Astrocyte (in vitro differentiated cells and primary cell): ENCODE measurements at regions not wholly inside any gene's neighbourhood (a gene's known extent, or its start where the extent isn't known, plus 50 kb on each side); places are given as distances from the start of the nearest gene placed in this dataset.

ENCODE experiments used
- DNase-seq: peaks from one replicate; pipeline ENCODE4 v3.0.0-alpha.2; 2010; ENCODE audit warnings: low read depth
- FAIRE-seq: peaks from 2 replicates; lab custom pipeline; 2011; peaks lifted over from hg19 to GRCh38; lab: Jason Lieb, UNC
- H2AFZ ChIP-seq: 2 replicates; pipeline ENCODE4 v1.6.0; 2012; ENCODE audit warnings: low read depth, low read length, inconsistent platforms
- H3K27ac ChIP-seq: 2 replicates; pipeline ENCODE4 v1.5.1; 2011; ENCODE audit warnings: low read depth, low read length, inconsistent platforms
- H3K27me3 ChIP-seq: 2 replicates; pipeline ENCODE4 v1.6.0; 2011; ENCODE audit warnings: low read length, inconsistent platforms; ENCODE audit not compliant: insufficient read depth
- H3K36me3 ChIP-seq: 2 replicates; pipeline ENCODE4 v1.5.1; 2011; ENCODE audit warnings: low read length, inconsistent platforms; ENCODE audit not compliant: insufficient read depth
- H3K4me1 ChIP-seq: 2 replicates; pipeline ENCODE4 v1.5.1; 2011; ENCODE audit warnings: low read length, inconsistent platforms; ENCODE audit not compliant: insufficient read depth
- H3K4me2 ChIP-seq: 2 replicates; pipeline ENCODE4 v1.6.0; 2012; ENCODE audit warnings: low read length, inconsistent platforms
- H3K4me3 ChIP-seq: 2 replicates; pipeline ENCODE4 v1.5.1; 2011; ENCODE audit warnings: low read depth, mild to moderate bottlenecking, low read length, inconsistent platforms; ENCODE audit not compliant: insufficient read depth
- H3K79me2 ChIP-seq: 2 replicates; pipeline ENCODE4 v1.6.0; 2012; ENCODE audit warnings: mild to moderate bottlenecking, low read length, inconsistent platforms; ENCODE audit not compliant: insufficient read depth
- H3K9ac ChIP-seq: 2 replicates; pipeline ENCODE4 v1.6.0; 2012; ENCODE audit warnings: mild to moderate bottlenecking, low read length, inconsistent platforms
- H3K9me3 ChIP-seq: 2 replicates; pipeline ENCODE4 v1.5.1; 2012; ENCODE audit warnings: low read depth, mild to moderate bottlenecking, low read length, inconsistent platforms; ENCODE audit not compliant: insufficient read depth
- H4K20me1 ChIP-seq: 2 replicates; pipeline ENCODE4 v1.6.0; 2012; ENCODE audit warnings: low read length, inconsistent platforms; ENCODE audit not compliant: insufficient read depth
- H3K27ac Mint-ChIP-seq: one replicate; pipeline ENCODE4 v1.8.0; 2021; ENCODE audit warnings: mild to moderate bottlenecking, mixed read lengths; ENCODE audit not compliant: unreplicated experiment
- H3K27me3 Mint-ChIP-seq: one replicate; pipeline ENCODE4 v1.8.0; 2021; ENCODE audit warnings: low read depth, mixed read lengths; ENCODE audit not compliant: unreplicated experiment
- H3K36me3 Mint-ChIP-seq: one replicate; pipeline ENCODE4 v1.8.0; 2021; ENCODE audit warnings: low read depth, mixed read lengths; ENCODE audit not compliant: unreplicated experiment
- H3K4me1 Mint-ChIP-seq: one replicate; pipeline ENCODE4 v1.8.0; 2021; ENCODE audit warnings: low read depth, mixed read lengths; ENCODE audit not compliant: unreplicated experiment
- H3K4me3 Mint-ChIP-seq: one replicate; pipeline ENCODE4 v1.8.0; 2021; ENCODE audit warnings: mild to moderate bottlenecking, moderate library complexity, mixed read lengths; ENCODE audit not compliant: unreplicated experiment
- H3K9me3 Mint-ChIP-seq: one replicate; pipeline ENCODE4 v1.8.0; 2021; ENCODE audit warnings: mild to moderate bottlenecking, mixed read lengths; ENCODE audit not compliant: unreplicated experiment
- CTCF ChIP-seq: IDR thresholded peaks from 2 replicates; pipeline ENCODE4 v1.5.1; 2011; ENCODE audit warnings: low read depth, mild to moderate bottlenecking, inconsistent platforms, low read length, moderate library complexity; ENCODE audit not compliant: insufficient read depth
- EZH2 ChIP-seq: IDR thresholded peaks from 2 replicates; pipeline ENCODE4 v1.6.1; 2012; ENCODE audit warnings: mild to moderate bottlenecking, low read length, inconsistent platforms; ENCODE audit not compliant: insufficient read depth

- Histone ChIP-seq H3K27ac (no peak overlapping the region), H3K79me2 (no peaks in the 10 kb centered on the region), H3K27me3 (no peaks in the 10 kb centered on the region), H3K9me3 (no peaks in the 10 kb centered on the region), H3K4me3 (no peak overlapping the region), H3K4me1 (no peaks in the 10 kb centered on the region), H3K4me2 (no peak overlapping the region), H4K20me1 (no peaks in the 10 kb centered on the region), H3K36me3 (no peaks in the 10 kb centered on the region), H3K9ac (no peak overlapping the region), H2AFZ (no peak overlapping the region)
- Mint-ChIP-seq H3K36me3 (no peaks in the 10 kb centered on the region), H3K4me1 (peaks cover 12% of the 10 kb centered on the region), H3K27ac (no peak overlapping the region), H3K9me3 (peaks cover 1% of the 10 kb centered on the region), H3K4me3 (no peak overlapping the region), H3K27me3 (peaks cover 17% of the 10 kb centered on the region)
- DNase-seq (no peak), FAIRE-seq (no peak)
- TF ChIP-seq EZH2 (no peak), CTCF (no peak)
Observed at GRCh38 chr20:39603219-39603618, 641.1 kb downstream of the DHX35 start.

- Histone ChIP-seq H3K4me3 (no peak overlapping the region), H3K4me2 (no peak overlapping the region), H3K27me3 (no peaks in the 10 kb centered on the region), H3K79me2 (no peaks in the 10 kb centered on the region), H3K9ac (no peak overlapping the region), H3K4me1 (no peaks in the 10 kb centered on the region), H3K9me3 (no peaks in the 10 kb centered on the region), H2AFZ (no peak overlapping the region), H3K36me3 (no peaks in the 10 kb centered on the region), H4K20me1 (no peaks in the 10 kb centered on the region), H3K27ac (no peak overlapping the region)
- H3K9me3 Mint-ChIP-seq = peaks cover 1% of the 10 kb centered on the region
- FAIRE-seq (no peak), DNase-seq (no peak)
- H3K4me3 Mint-ChIP-seq = no peak overlapping the region
- no peak overlapping the region for H3K27ac Mint-ChIP-seq
- peaks cover 17% of the 10 kb centered on the region for H3K27me3 Mint-ChIP-seq
- TF ChIP-seq CTCF (no peak), EZH2 (no peak)
- peaks cover 9% of the 10 kb centered on the region for H3K4me1 Mint-ChIP-seq
- no peaks in the 10 kb centered on the region for H3K36me3 Mint-ChIP-seq
Observed at GRCh38 chr20:39602649-39603048, 640.5 kb downstream of the DHX35 start.

- H3K79me2 ChIP-seq = no peaks in the 10 kb centered on the region
- no peaks in the 10 kb centered on the region for H3K4me1 ChIP-seq
- Mint-ChIP-seq H3K27ac (no peak overlapping the region), H3K36me3 (no peaks in the 10 kb centered on the region), H3K4me3 (no peak overlapping the region), H3K4me1 (no peaks in the 10 kb centered on the region), H3K9me3 (peaks cover 1% of the 10 kb centered on the region), H3K27me3 (peaks cover 17% of the 10 kb centered on the region)
- no peak overlapping the region for H3K27ac ChIP-seq
- DNase-seq (no peak), FAIRE-seq (no peak)
- H3K4me2 ChIP-seq = no peak overlapping the region
- no peaks in the 10 kb centered on the region for H3K9me3 ChIP-seq
- no peak for TF ChIP-seq CTCF
- TF ChIP-seq EZH2 = no peak
- H4K20me1 ChIP-seq = no peaks in the 10 kb centered on the region
- no peak overlapping the region for H3K9ac ChIP-seq
- no peaks in the 10 kb centered on the region for H3K27me3 ChIP-seq
- H3K36me3 ChIP-seq = no peaks in the 10 kb centered on the region
- H2AFZ ChIP-seq = no peak overlapping the region
- H3K4me3 ChIP-seq = no peak overlapping the region
Observed at GRCh38 chr20:39600871-39601270, 638.7 kb downstream of the DHX35 start.
